DOHH2 (cell line): ENCODE measurements at regions not wholly inside any gene's neighbourhood (a gene's known extent, or its start where the extent isn't known, plus 50 kb on each side); places are given as distances from the start of the nearest gene placed in this dataset.

Source experiments
- H3F3A ChIP-seq: fragments of 200-600 bp; sonication (generic), shearing (Covaris generic); 2 replicates; pipeline ENCODE4 v1.6.0; 2016; ENCODE audit warnings: antibody characterized with exemption, mild to moderate bottlenecking; ENCODE audit not compliant: control insufficient read depth, insufficient read depth
- H3K27ac ChIP-seq: fragments of 200-600 bp; sonication (generic); 2 replicates; pipeline ENCODE4 v1.5.1; 2014; ENCODE audit warnings: low read depth, mild to moderate bottlenecking, low read length, moderate library complexity
- H3K27me3 ChIP-seq: fragments of 200-600 bp; sonication (generic); 2 replicates; pipeline ENCODE4 v1.6.1; 2014; ENCODE audit warnings: mild to moderate bottlenecking, low read length, mixed read lengths; ENCODE audit not compliant: control insufficient read depth
- H3K36me3 ChIP-seq: fragments of 200-600 bp; sonication (generic); 2 replicates; pipeline ENCODE4 v1.6.1; 2014; ENCODE audit warnings: mild to moderate bottlenecking, low read length, moderate library complexity, mixed read lengths; ENCODE audit not compliant: control insufficient read depth
- H3K4me1 ChIP-seq: fragments of 200-600 bp; sonication (generic); 2 replicates; pipeline ENCODE4 v1.6.1; 2014; ENCODE audit warnings: mild to moderate bottlenecking, low read length, mixed read lengths; ENCODE audit not compliant: control insufficient read depth
- H3K4me2 ChIP-seq: fragments of 200-600 bp; sonication (generic); 2 replicates; pipeline ENCODE4 v1.6.0; 2014; ENCODE audit warnings: mild to moderate bottlenecking, low read length, moderate library complexity
- H3K4me3 ChIP-seq: fragments of 200-600 bp; sonication (generic); 2 replicates; pipeline ENCODE4 v1.5.1; 2014; ENCODE audit warnings: mild to moderate bottlenecking, low read length, mixed read lengths
- H3K79me2 ChIP-seq: fragments of 200-600 bp; sonication (generic); 2 replicates; pipeline ENCODE4 v1.6.1; 2014; ENCODE audit warnings: mild to moderate bottlenecking, low read length, mixed read lengths; ENCODE audit not compliant: control insufficient read depth
- H3K9me2 ChIP-seq: fragments of 200-600 bp; sonication (generic); replicated peaks from 2 replicates; pipeline ENCODE4 v1.6.1; 2014; ENCODE audit warnings: mild to moderate bottlenecking, low read length, mixed read lengths; ENCODE audit not compliant: control insufficient read depth
- H3K9me3 ChIP-seq: fragments of 200-600 bp; sonication (generic); 2 replicates; pipeline ENCODE4 v1.6.1; 2014; ENCODE audit warnings: antibody characterized with exemption, low read length, mixed read lengths; ENCODE audit not compliant: control insufficient read depth, insufficient read depth
- H4K20me1 ChIP-seq: fragments of 200-600 bp; sonication (generic); 2 replicates; pipeline ENCODE4 v1.6.0; 2014; ENCODE audit warnings: low read depth, mild to moderate bottlenecking, antibody characterized with exemption, low read length, moderate library complexity; ENCODE audit not compliant: control insufficient read depth, insufficient read depth
- EZH2phosphoT487 ChIP-seq: fragments of 200-600 bp; sonication (generic); IDR thresholded peaks from 2 replicates; pipeline ENCODE4 v1.6.1; 2017; ENCODE audit warnings: borderline replicate concordance, mild to moderate bottlenecking, antibody characterized with exemption, low read length, moderate library complexity, mixed read lengths
- TF ChIP-seq, protein P1 (sequence below): fragments of 200-600 bp; sonication (generic); IDR thresholded peaks from one replicate; pipeline ENCODE4 v1.5.1; 2014; ENCODE audit warnings: antibody characterized with exemption, mild to moderate bottlenecking, low read depth, low read length; ENCODE audit not compliant: poor library complexity, severe bottlenecking

DNA sequence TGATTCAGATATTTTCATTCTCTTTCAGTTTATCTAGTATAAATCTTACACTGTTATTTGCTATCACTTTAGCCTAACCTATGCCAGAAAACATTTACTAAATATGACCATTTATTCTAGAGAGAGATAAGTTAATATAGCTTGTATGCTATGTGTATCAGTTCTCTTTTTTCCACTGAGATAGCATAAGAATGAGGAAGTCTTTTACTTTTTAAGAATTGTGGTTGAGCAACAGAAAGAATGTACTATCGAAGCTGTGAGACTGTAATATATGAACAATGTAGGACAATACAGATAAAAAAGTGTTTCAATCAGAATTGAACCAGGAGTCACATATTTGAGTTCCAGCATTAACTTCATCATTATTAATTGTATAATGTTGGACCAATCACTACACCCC, 479.9 kb upstream of the PLXNA2 start:
- Histone ChIP-seq H3K9me3 (no peaks in the 10 kb centered on the region), H3K27me3 (no peaks in the 10 kb centered on the region), H4K20me1 (no peaks in the 10 kb centered on the region), H3K4me1 (no peaks in the 10 kb centered on the region), H3K36me3 (no peaks in the 10 kb centered on the region), H3K27ac (no peak overlapping the region), H3F3A (no peaks in the 10 kb centered on the region), H3K4me2 (no peak overlapping the region), H3K9me2 (no peaks in the 10 kb centered on the region), H3K79me2 (no peaks in the 10 kb centered on the region), H3K4me3 (no peak overlapping the region)
- TF ChIP-seq, protein P1, sequence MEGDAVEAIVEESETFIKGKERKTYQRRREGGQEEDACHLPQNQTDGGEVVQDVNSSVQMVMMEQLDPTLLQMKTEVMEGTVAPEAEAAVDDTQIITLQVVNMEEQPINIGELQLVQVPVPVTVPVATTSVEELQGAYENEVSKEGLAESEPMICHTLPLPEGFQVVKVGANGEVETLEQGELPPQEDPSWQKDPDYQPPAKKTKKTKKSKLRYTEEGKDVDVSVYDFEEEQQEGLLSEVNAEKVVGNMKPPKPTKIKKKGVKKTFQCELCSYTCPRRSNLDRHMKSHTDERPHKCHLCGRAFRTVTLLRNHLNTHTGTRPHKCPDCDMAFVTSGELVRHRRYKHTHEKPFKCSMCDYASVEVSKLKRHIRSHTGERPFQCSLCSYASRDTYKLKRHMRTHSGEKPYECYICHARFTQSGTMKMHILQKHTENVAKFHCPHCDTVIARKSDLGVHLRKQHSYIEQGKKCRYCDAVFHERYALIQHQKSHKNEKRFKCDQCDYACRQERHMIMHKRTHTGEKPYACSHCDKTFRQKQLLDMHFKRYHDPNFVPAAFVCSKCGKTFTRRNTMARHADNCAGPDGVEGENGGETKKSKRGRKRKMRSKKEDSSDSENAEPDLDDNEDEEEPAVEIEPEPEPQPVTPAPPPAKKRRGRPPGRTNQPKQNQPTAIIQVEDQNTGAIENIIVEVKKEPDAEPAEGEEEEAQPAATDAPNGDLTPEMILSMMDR = no peak

GRCh38 chr1:208728815-208729214, 484.6 kb upstream of the PLXNA2 start:
- TF ChIP-seq, protein P1 = no peak
- no peak for TF ChIP-seq EZH2phosphoT487
- H4K20me1 ChIP-seq = no peaks in the 10 kb centered on the region

DNA sequence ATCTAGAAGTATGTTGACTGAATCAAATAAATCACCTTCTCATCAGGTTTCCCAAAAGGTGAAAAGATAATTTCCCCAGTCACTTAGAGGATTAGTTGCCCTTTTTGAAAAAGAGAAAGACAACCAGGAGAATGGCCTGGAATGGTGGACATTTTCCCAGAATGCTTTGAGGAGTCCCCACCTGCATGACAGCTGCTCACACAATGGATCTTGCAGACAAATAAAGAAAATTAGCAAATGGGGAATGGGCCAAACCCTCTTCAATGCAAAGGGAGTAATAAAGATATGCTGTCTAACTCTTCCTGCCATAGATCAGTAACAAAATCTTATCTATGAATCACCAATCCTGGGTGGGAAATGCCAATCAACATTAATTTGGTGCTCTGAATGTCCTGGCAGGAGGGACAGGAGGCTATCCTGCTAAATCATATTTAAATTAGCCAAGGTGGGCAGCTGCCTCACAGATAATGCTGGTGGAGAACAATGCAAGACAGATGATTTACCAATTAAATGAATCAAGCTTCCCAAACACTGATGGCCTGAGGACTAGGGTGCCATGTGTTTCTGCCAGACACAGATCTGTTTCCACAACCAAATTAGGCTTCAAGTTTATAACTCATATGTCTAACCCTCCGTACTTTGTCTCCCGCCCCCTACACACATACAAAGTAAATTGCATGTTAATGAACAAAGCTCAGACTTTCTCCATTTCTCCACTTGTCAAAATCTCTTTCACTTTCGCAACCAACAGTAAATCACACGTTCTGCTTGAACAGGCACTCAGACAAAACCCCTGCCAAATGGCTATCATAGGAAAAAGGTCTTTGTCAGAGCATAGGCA, 488.0 kb upstream of the PLXNA2 start:
- Histone ChIP-seq H3K4me1 (no peaks in the 10 kb centered on the region), H3K79me2 (no peaks in the 10 kb centered on the region), H3K27ac (no peak overlapping the region), H3K27me3 (no peaks in the 10 kb centered on the region), H3F3A (no peaks in the 10 kb centered on the region), H4K20me1 (no peaks in the 10 kb centered on the region), H3K4me3 (no peak overlapping the region), H3K4me2 (no peak overlapping the region), H3K9me3 (no peaks in the 10 kb centered on the region), H3K36me3 (no peaks in the 10 kb centered on the region), H3K9me2 (no peaks in the 10 kb centered on the region)
- TF ChIP-seq EZH2phosphoT487 = no peak
- TF ChIP-seq, protein P1 = no peak

More at GRCh38 chr1:208728815-208729214, 484.6 kb upstream of the PLXNA2 start:
- Histone ChIP-seq H3K4me3 (no peak overlapping the region), H3K27me3 (no peaks in the 10 kb centered on the region), H3K4me1 (no peaks in the 10 kb centered on the region), H3K9me2 (no peaks in the 10 kb centered on the region), H3K27ac (no peak overlapping the region), H3K4me2 (no peak overlapping the region), H3K79me2 (no peaks in the 10 kb centered on the region), H3K36me3 (no peaks in the 10 kb centered on the region), H3F3A (no peaks in the 10 kb centered on the region), H3K9me3 (no peaks in the 10 kb centered on the region)
